ENCODE measurements at regions not wholly inside any gene's neighbourhood (a gene's known extent, or its start where the extent isn't known, plus 50 kb on each side); places are given as distances from the start of the nearest gene placed in this dataset.
"Not testable (repeated sequence)": the region's sequence is repeated elsewhere in the genome, so short reads cannot be mapped to it uniquely, and the experiment has no call there.

- H3K4me1 ChIP-seq: no peaks in the 10 kb centered on the region
- intact Hi-C loops (cut with DNase I): no loop called here
Observed at GRCh38 chr1:79708646-79709265, 702.2 kb upstream of the ADGRL4 start.

DNA sequence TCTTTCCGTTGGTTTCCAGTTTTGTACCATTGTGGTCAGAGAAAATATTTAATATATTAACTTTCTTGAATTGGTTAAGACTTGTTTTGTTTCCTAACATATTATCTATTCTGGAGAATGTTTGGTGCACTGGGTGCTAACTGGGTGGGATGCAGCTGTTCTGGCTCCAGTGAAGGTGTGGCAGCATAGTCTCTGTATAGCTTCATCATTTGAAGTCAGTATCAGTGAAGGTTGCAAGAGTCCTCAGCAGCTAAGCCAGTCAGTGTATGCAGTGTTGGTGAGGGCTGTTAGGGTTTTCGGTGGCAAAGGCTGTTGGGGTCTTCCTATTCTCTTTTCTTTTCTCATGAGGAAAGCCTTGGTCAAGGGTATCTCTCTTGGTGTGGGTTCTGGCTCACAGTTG is 698.7 kb upstream of the ADGRL4 start:
- no peaks in the 10 kb centered on the region for H3K4me1 ChIP-seq
- no peak for DNase-seq
- intact Hi-C loops (cut with DNase I): no loop called here
- WGBS, 2 donors: 91 to 93% methylated on average over 2 of the region's 2 CpGs
- TF ChIP-seq EP300 (IDR thresholded peaks at IDR 0.05) (no peak), POLR2A (IDR thresholded peaks at IDR 0.05) (no peak)
- H3K27me3 ChIP-seq: no peaks in the 10 kb centered on the region
- no peak overlapping the region for H3K4me3 ChIP-seq
- H3K36me3 ChIP-seq: no peaks in the 10 kb centered on the region
- no peak overlapping the region for H3K27ac ChIP-seq
- no peaks in the 10 kb centered on the region for H3K9me3 ChIP-seq

More at GRCh38 chr1:79708646-79709265, 702.2 kb upstream of the ADGRL4 start:
- Histone ChIP-seq H3K4me3 (no peak overlapping the region), H3K9me3 (no peaks in the 10 kb centered on the region), H3K36me3 (no peaks in the 10 kb centered on the region), H3K27me3 (no peaks in the 10 kb centered on the region), H3K27ac (no peak overlapping the region)
- WGBS, 2 donors: 85 to 86% methylated on average over 1 of the region's 1 CpG
- TF ChIP-seq, protein P1, sequence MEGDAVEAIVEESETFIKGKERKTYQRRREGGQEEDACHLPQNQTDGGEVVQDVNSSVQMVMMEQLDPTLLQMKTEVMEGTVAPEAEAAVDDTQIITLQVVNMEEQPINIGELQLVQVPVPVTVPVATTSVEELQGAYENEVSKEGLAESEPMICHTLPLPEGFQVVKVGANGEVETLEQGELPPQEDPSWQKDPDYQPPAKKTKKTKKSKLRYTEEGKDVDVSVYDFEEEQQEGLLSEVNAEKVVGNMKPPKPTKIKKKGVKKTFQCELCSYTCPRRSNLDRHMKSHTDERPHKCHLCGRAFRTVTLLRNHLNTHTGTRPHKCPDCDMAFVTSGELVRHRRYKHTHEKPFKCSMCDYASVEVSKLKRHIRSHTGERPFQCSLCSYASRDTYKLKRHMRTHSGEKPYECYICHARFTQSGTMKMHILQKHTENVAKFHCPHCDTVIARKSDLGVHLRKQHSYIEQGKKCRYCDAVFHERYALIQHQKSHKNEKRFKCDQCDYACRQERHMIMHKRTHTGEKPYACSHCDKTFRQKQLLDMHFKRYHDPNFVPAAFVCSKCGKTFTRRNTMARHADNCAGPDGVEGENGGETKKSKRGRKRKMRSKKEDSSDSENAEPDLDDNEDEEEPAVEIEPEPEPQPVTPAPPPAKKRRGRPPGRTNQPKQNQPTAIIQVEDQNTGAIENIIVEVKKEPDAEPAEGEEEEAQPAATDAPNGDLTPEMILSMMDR (IDR thresholded peaks at IDR 0.05): no peak
- TF ChIP-seq EP300 (IDR thresholded peaks at IDR 0.05) (no peak), POLR2AphosphoS5 (IDR thresholded peaks at IDR 0.05) (no peak), POLR2A (IDR thresholded peaks at IDR 0.05) (no peak)
- DNase-seq: no peak

GRCh38 chr1:79704067-79704466 is 697.5 kb upstream of the ADGRL4 start:
- no peak for DNase-seq
- Histone ChIP-seq H3K4me1 (no peaks in the 10 kb centered on the region), H3K27ac (no peak overlapping the region), H3K27me3 (no peaks in the 10 kb centered on the region), H3K9me3 (no peaks in the 10 kb centered on the region), H3K4me3 (no peak overlapping the region), H3K36me3 (no peaks in the 10 kb centered on the region)
- 89 to 91% methylated on average over 1 of the region's 1 CpG for WGBS, 2 donors
- TF ChIP-seq, protein P1 (IDR thresholded peaks at IDR 0.05): no peak
- TF ChIP-seq POLR2A (IDR thresholded peaks at IDR 0.05) (no peak), EP300 (IDR thresholded peaks at IDR 0.05) (no peak), POLR2AphosphoS5 (IDR thresholded peaks at IDR 0.05) (no peak)
- intact Hi-C loops (cut with DNase I): no loop called here

DNA sequence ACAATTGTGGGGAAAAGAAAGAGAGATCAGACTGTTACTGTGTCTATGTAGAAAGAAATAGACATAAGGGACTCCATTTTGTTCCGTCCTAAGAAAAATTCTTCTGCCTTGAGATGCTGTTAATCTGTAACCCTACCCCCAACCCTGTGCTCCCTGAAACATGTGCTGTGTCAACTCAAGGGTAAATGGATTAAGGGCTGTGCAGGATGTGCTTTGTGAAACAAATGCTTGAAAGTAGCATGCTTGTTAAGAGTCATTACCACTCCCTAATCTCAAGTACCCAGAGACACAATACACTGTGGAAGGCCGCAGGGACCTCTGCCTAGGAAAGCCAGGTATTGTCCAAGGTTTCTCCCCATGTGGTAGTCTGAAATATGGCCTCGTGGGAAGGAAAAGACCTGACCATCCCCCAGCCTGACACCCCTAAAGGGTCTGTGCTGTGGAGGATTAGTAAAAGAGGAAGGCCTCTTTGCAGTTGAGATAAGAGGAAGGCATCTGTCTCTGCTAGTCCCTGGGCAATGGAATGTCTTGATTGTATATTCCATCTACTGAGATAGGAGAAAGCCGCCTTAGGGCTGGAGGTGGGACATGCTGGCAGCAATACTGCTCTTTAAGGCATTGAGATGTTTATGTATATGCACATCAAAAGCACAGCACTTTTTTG is 695.9 kb upstream of the ADGRL4 start:
- H3K4me3 ChIP-seq; H3K27ac ChIP-seq; H3K9me3 ChIP-seq; H3K27me3 ChIP-seq; DNase-seq; H3K36me3 ChIP-seq; intact Hi-C loops (cut with DNase I); H3K4me1 ChIP-seq: not testable (repeated sequence)
- WGBS, 2 donors: 31 to 58% methylated on average over 4 of the region's 4 CpGs

- H3K36me3 ChIP-seq: no peaks in the 10 kb centered on the region
- H3K4me3 ChIP-seq: no peak overlapping the region
- TF ChIP-seq, protein P1 (IDR thresholded peaks at IDR 0.05): no peak
- TF ChIP-seq POLR2A (IDR thresholded peaks at IDR 0.05) (no peak), EP300 (IDR thresholded peaks at IDR 0.05) (no peak), POLR2AphosphoS5 (IDR thresholded peaks at IDR 0.05) (no peak)
- H3K27me3 ChIP-seq: no peaks in the 10 kb centered on the region
- no peak for DNase-seq
- H3K27ac ChIP-seq: no peak overlapping the region
- no peaks in the 10 kb centered on the region for H3K9me3 ChIP-seq
- intact Hi-C loops (cut with DNase I): no loop called here
- no peaks in the 10 kb centered on the region for H3K4me1 ChIP-seq
Observed at GRCh38 chr1:79695138-79695537, 688.6 kb upstream of the ADGRL4 start.

- H3K36me3 ChIP-seq: no peaks in the 10 kb centered on the region
- no peak overlapping the region for H3K27ac ChIP-seq
- 9 to 65% methylated on average over 1 of the region's 1 CpG for WGBS, 2 donors
- no peaks in the 10 kb centered on the region for H3K27me3 ChIP-seq
- H3K4me3 ChIP-seq: no peak overlapping the region
- TF ChIP-seq, protein P1 (IDR thresholded peaks at IDR 0.05): no peak
- TF ChIP-seq POLR2A (IDR thresholded peaks at IDR 0.05) (no peak), EP300 (IDR thresholded peaks at IDR 0.05) (no peak), POLR2AphosphoS5 (IDR thresholded peaks at IDR 0.05) (no peak)
- DNase-seq: no peak
- intact Hi-C loops (cut with DNase I): no loop called here
- H3K9me3 ChIP-seq: no peaks in the 10 kb centered on the region
- H3K4me1 ChIP-seq: no peaks in the 10 kb centered on the region
Observed at GRCh38 chr1:79694241-79694640, 687.7 kb upstream of the ADGRL4 start.

Measured in sigmoid colon (tissue), 6 donors.